ENCODE measurements at regions not wholly inside any gene's neighbourhood (a gene's known extent, or its start where the extent isn't known, plus 50 kb on each side); places are given as distances from the start of the nearest gene placed in this dataset.

DNA sequence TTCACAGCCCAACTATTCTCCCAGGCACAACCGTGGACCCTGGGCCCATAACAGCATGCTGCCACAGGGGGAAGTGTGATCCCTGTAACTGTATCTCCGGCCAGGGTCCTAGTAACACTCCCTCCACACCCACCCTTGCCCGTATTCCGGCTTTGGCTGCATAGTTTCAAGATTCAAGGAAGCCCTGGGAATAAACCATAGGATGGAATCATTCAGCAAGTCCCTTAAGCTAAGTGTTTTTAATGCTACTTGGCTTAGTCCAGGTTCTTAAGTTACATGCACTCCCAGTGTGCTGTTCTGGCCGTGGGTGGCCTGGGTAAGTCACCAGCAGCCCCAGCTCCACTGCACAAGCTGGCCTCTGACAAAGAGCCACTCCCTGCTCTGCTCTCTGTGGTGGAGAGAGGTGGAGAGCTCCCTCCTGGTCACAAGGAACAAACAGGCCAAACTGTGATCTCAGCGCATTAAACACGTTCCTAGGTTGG, 532.4 kb upstream of the SGCG start:
- TF ChIP-seq ZNF124 (CRISPR knock-in tag; IDR thresholded peaks at IDR 0.05) (no peak), HNRNPK (IDR thresholded peaks at IDR 0.05; ENCODE audit: low read depth, low read length, poor library complexity, severe bottlenecking) (no peak)
- H3K9ac ChIP-seq (ENCODE audit: insufficient read depth in 1 of 2, low read depth in 2 of 2, low read length in 2 of 2), result no peak overlapping the region
- intact Hi-C loops (cut with micrococcal nuclease), result no loop called here
- H3K9me3 ChIP-seq (replicated peaks; ENCODE audit: control insufficient read depth, insufficient read depth, low read depth, low read length), result no peaks in the 10 kb centered on the region
- H4K20me1 ChIP-seq (replicated peaks; ENCODE audit: control insufficient read depth, insufficient read depth, low read length), result no peaks in the 10 kb centered on the region
- H3K36me3 ChIP-seq (ENCODE audit: control insufficient read depth, insufficient read depth, low read length), result no peaks in the 10 kb centered on the region
- POLR2A ChIA-PET, result no interaction called here
- H2AFZ ChIP-seq (ENCODE audit: low read depth, low read length), result no peak overlapping the region
- H3K27ac ChIP-seq (ENCODE audit: extremely low read depth, low read depth, low read length), result no peak overlapping the region
- DNase-seq (ENCODE audit: extremely low read depth in 1 of 4, low spot score in 3 of 4), result no peak
- in situ Hi-C loops (cut with MboI), result no loop called here
- H3K79me2 ChIP-seq (ENCODE audit: control insufficient read depth, insufficient read depth, low read length), result no peaks in the 10 kb centered on the region
- H3K4me2 ChIP-seq (ENCODE audit: insufficient read depth, low read length), result no peak overlapping the region
- H3K4me1 ChIP-seq (replicated peaks in 1 of 2; ENCODE audit: control insufficient read depth in 2 of 2, insufficient read depth in 2 of 2, low read length in 2 of 2), result no peaks in the 10 kb centered on the region
- no peaks in the 10 kb centered on the region for H3K9me1 ChIP-seq (ENCODE audit: control insufficient read depth, insufficient read depth, low read length)
- no TSS peak for BruUV-seq (replicated peaks)
- 0% methylated on average over 7 of the region's 7 CpGs for WGBS (ENCODE audit: insufficient coverage, low coverage, missing lambda C conversion rate)
- ATAC-seq, result no peak
- no peak for FAIRE-seq
- H3K27me3 ChIP-seq (ENCODE audit: control insufficient read depth in 2 of 2, insufficient read depth in 2 of 2, low read length in 2 of 2), result peaks cover 0 to 3% of the 10 kb centered on the region in 2 experiments; a peak in 2 of 5 replicates
- no peak overlapping the region for H3K4me3 ChIP-seq
- CTCF ChIA-PET (ENCODE audit: low intra/inter-chr PET ratio), result no interaction called here

DNA sequence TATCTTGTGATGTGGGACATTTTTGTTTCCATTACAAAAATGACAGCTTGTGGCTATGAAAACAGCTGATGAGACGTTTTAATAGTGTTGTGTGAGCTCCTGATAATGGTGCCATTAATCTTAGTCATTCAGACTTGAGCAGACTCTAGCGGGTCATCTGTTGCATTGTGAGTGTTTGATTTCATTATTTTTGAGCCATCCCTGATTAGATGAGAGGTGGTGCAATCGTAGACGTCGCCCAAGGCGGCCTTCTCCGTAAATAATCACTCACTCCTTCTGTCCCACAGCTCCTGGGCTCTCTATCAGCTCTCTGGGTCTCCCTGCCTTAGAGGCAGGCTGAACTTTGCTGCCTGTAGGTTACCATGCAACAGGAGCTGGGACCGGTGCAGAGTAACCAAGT, 528.0 kb upstream of the SGCG start:
- H3K79me2 ChIP-seq (ENCODE audit: control insufficient read depth, insufficient read depth, low read length), result no peaks in the 10 kb centered on the region
- peaks cover 0 to 3% of the 10 kb centered on the region in 2 experiments; a peak in 1 of 5 replicates for H3K27me3 ChIP-seq (ENCODE audit: control insufficient read depth in 2 of 2, insufficient read depth in 2 of 2, low read length in 2 of 2)
- no peak overlapping the region for H3K4me2 ChIP-seq (ENCODE audit: insufficient read depth, low read length)
- no peak overlapping the region for H2AFZ ChIP-seq (ENCODE audit: low read depth, low read length)
- POLR2A ChIA-PET, result no interaction called here
- intact Hi-C loops (cut with micrococcal nuclease), result no loop called here
- no peaks in the 10 kb centered on the region for H3K9me1 ChIP-seq (ENCODE audit: control insufficient read depth, insufficient read depth, low read length)
- no peak for ATAC-seq
- DNase-seq (ENCODE audit: extremely low read depth in 1 of 4, low spot score in 3 of 4), result no peak
- no peaks in the 10 kb centered on the region for H3K4me1 ChIP-seq (replicated peaks in 1 of 2; ENCODE audit: control insufficient read depth in 2 of 2, insufficient read depth in 2 of 2, low read length in 2 of 2)
- no peak overlapping the region for H3K4me3 ChIP-seq
- no peaks in the 10 kb centered on the region for H3K36me3 ChIP-seq (ENCODE audit: control insufficient read depth, insufficient read depth, low read length)
- TF ChIP-seq FOXJ2 (tag; IDR thresholded peaks at IDR 0.05) (no peak), NFIX (CRISPR knock-in tag; IDR thresholded peaks at IDR 0.05; ENCODE audit: low read depth) (no peak), SLC30A9 (CRISPR knock-in tag; IDR thresholded peaks at IDR 0.05) (no peak), ZNF311 (CRISPR knock-in tag; IDR thresholded peaks at IDR 0.05) (no peak), SMARCE1 (IDR thresholded peaks at IDR 0.05) (no peak), SRSF7 (optimal IDR thresholded peaks at IDR 0.05; ENCODE audit: low read depth, low read length) (no peak), CC2D1A (IDR thresholded peaks at IDR 0.05) (no peak), HDAC8 (tag; IDR thresholded peaks at IDR 0.05) (no peak), ZNF778 (CRISPR knock-in tag; IDR thresholded peaks at IDR 0.05) (no peak), ILK (tag; IDR thresholded peaks at IDR 0.05; ENCODE audit: borderline replicate concordance, low read depth) (no peak), PML (IDR thresholded peaks at IDR 0.05; ENCODE audit: low read length) (no peak), CBX2 (IDR thresholded peaks at IDR 0.05; ENCODE audit: insufficient read depth, low read length, poor library complexity, severe bottlenecking) (no peak)
- H3K9me3 ChIP-seq (replicated peaks; ENCODE audit: control insufficient read depth, insufficient read depth, low read depth, low read length), result no peaks in the 10 kb centered on the region
- no peaks in the 10 kb centered on the region for H4K20me1 ChIP-seq (replicated peaks; ENCODE audit: control insufficient read depth, insufficient read depth, low read length)
- in situ Hi-C loops (cut with MboI), result no loop called here
- no peak for FAIRE-seq
- 0% methylated on average over 7 of the region's 8 CpGs for WGBS (ENCODE audit: insufficient coverage, low coverage, missing lambda C conversion rate)
- CTCF ChIA-PET (ENCODE audit: low intra/inter-chr PET ratio), result no interaction called here
- no TSS peak for BruUV-seq (replicated peaks)
- H3K27ac ChIP-seq (ENCODE audit: extremely low read depth, low read depth, low read length), result no peak overlapping the region
- no peak overlapping the region for H3K9ac ChIP-seq (ENCODE audit: insufficient read depth in 1 of 2, low read depth in 2 of 2, low read length in 2 of 2)
